Endodermal cell (in vitro differentiated cells): ENCODE measurements at regions not wholly inside any gene's neighbourhood (a gene's known extent, or its start where the extent isn't known, plus 50 kb on each side); places are given as distances from the start of the nearest gene placed in this dataset.
"Not testable (repeated sequence)": the region's sequence is repeated elsewhere in the genome, so short reads cannot be mapped to it uniquely, and the experiment has no call there.

Source experiments
- DNase-seq: peaks from one replicate; pipeline ENCODE4 v3.0.0-alpha.2; 2017
- H3K27ac ChIP-seq: 2 replicates; pipeline ENCODE4 v1.5.1; 2013; ENCODE audit warnings: mild to moderate bottlenecking, low read depth, low read length, moderate library complexity
- H3K27me3 ChIP-seq: 2 replicates; pipeline ENCODE4 v1.6.1; 2013; ENCODE audit warnings: mild to moderate bottlenecking, low read length, moderate library complexity; ENCODE audit not compliant: insufficient read depth, control insufficient read depth, poor library complexity, severe bottlenecking
- H3K36me3 ChIP-seq: 2 replicates; pipeline ENCODE4 v1.7.0; 2013; ENCODE audit warnings: mild to moderate bottlenecking, low read length, moderate library complexity; ENCODE audit not compliant: control insufficient read depth, insufficient read depth
- H3K4me1 ChIP-seq: one replicate; pipeline ENCODE4 v1.7.0; 2013; ENCODE audit warnings: low read length; ENCODE audit not compliant: control insufficient read depth, insufficient read depth
- H3K4me3 ChIP-seq: 2 replicates; pipeline ENCODE4 v1.5.1; 2013; ENCODE audit warnings: mild to moderate bottlenecking, low read length, moderate library complexity
- H3K9ac ChIP-seq: 2 replicates; pipeline ENCODE4 v1.6.1; 2013; ENCODE audit warnings: mild to moderate bottlenecking, low read length, moderate library complexity; ENCODE audit not compliant: poor library complexity, severe bottlenecking; ENCODE audit errors: extremely low read depth
- H3K9me3 ChIP-seq: 2 replicates; pipeline ENCODE4 v1.6.1; 2013; ENCODE audit warnings: mild to moderate bottlenecking, low read length, moderate library complexity; ENCODE audit not compliant: control insufficient read depth
- H3K27ac Mint-ChIP-seq: 2 replicates; pipeline ENCODE4 v1.8.0; 2020; ENCODE audit warnings: mixed read lengths
- H3K27me3 Mint-ChIP-seq: 2 replicates; pipeline ENCODE4 v1.8.0; 2021; ENCODE audit warnings: mild to moderate bottlenecking, mixed read lengths; ENCODE audit not compliant: insufficient read depth
- H3K36me3 Mint-ChIP-seq: 2 replicates; pipeline ENCODE4 v1.8.0; 2020; ENCODE audit warnings: low read depth, mixed read lengths
- H3K4me1 Mint-ChIP-seq: 2 replicates; pipeline ENCODE4 v1.8.0; 2020; ENCODE audit warnings: mixed read lengths
- H3K4me3 Mint-ChIP-seq: 2 replicates; pipeline ENCODE4 v1.8.0; 2020; ENCODE audit warnings: mild to moderate bottlenecking, moderate library complexity, mixed read lengths
- H3K9me3 Mint-ChIP-seq: 2 replicates; pipeline ENCODE4 v1.8.0; 2020; ENCODE audit warnings: mild to moderate bottlenecking, mixed read lengths
- WGBS, 2 experiments: methylation state at CpG; one replicate each; pipeline versions ENCODE4 v1.1.5 to v1.1.7; 2013; ENCODE audit warnings: missing lambda C conversion rate in 2 of 2, mixed read lengths in 1 of 2; ENCODE audit not compliant: insufficient coverage in 1 of 2, insufficient read length in 1 of 2; 5-methylcytosine and 5-hydroxymethylcytosine counted together

- not testable (repeated sequence) for H3K4me3 Mint-ChIP-seq, H3K9ac ChIP-seq, H3K36me3 ChIP-seq, H3K27me3 ChIP-seq, H3K4me1 ChIP-seq, H3K9me3 ChIP-seq, H3K27ac ChIP-seq, H3K9me3 Mint-ChIP-seq, H3K27me3 Mint-ChIP-seq, H3K27ac Mint-ChIP-seq, H3K4me1 Mint-ChIP-seq, DNase-seq, H3K36me3 Mint-ChIP-seq, H3K4me3 ChIP-seq
- no CpG with 5 or more reads among the region's 2 CpGs for WGBS, 2 experiments
These were observed 145.2 kb upstream of the PLGLB2 start for GRCh38 chr2:87602728-87603127.

DNA sequence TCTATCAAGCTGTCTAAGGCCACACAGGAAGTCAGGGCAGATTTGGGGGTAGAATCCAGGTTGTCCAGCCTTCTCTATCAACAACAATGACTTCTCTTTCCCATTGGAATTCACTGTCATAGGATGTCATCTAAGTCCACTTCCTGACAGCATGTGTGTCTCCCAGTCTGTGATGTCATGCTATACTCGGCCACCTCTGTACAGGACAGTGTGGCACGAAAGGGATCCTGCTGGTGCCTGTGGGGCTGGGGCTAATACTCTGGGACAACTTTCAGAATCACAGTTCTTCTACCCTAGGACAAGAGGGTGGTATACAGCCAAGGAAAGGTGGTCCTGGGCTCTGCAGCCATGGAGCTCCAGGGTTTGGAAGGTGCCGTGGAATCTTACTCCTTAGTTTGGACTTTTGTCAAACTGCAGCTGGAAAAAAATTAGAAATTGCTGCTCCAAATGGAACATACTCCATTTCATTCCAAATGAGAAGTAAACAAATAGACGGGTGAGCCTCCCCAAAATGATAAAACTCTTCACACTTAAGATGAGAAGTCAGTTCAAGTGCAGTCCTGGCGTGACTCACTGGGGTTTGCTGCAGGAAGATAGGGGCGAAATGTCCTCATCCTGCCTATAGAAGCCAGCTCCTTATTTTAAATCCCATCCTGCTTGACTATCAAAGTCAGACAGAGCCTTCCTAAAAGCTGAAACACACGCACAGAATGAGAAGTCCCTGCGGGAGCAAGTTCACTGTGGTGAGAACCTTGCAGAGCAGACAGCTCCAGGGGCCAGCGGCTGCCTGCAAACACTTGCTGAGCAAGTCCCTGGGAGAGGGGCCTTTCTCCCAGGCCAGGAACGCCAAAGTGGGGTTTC lies 144.2 kb upstream of the PLGLB2 start:
- H3K27ac ChIP-seq, H3K4me1 Mint-ChIP-seq: not testable (repeated sequence)

GRCh38 chr2:87604279-87604818 lies 143.5 kb upstream of the PLGLB2 start:
- not testable (repeated sequence) for H3K4me3 Mint-ChIP-seq, H3K4me3 ChIP-seq, H3K27me3 Mint-ChIP-seq, H3K36me3 Mint-ChIP-seq, H3K9me3 ChIP-seq, H3K27me3 ChIP-seq, H3K4me1 Mint-ChIP-seq, H3K9ac ChIP-seq, H3K4me1 ChIP-seq, H3K27ac ChIP-seq, H3K9me3 Mint-ChIP-seq, H3K36me3 ChIP-seq, DNase-seq, H3K27ac Mint-ChIP-seq
- WGBS, 2 experiments = 60% methylated on average over 1 of the region's 6 CpGs; no CpG with 5 or more reads in 1 of the 2 experiments

More for the DNA sequence above, 144.2 kb upstream of the PLGLB2 start:
- H3K4me3 Mint-ChIP-seq, DNase-seq, H3K27ac Mint-ChIP-seq, H3K9me3 ChIP-seq, H3K36me3 Mint-ChIP-seq, H3K27me3 Mint-ChIP-seq, H3K4me3 ChIP-seq, H3K4me1 ChIP-seq, H3K36me3 ChIP-seq, H3K27me3 ChIP-seq, H3K9me3 Mint-ChIP-seq, H3K9ac ChIP-seq: not testable (repeated sequence)
- 83% methylated on average over 2 of the region's 10 CpGs; no CpG with 5 or more reads in 1 of the 2 experiments for WGBS, 2 experiments

- H3K4me3 ChIP-seq, H3K9me3 ChIP-seq, H3K9me3 Mint-ChIP-seq, H3K27ac Mint-ChIP-seq, H3K27me3 Mint-ChIP-seq, H3K9ac ChIP-seq, H3K36me3 ChIP-seq, H3K27me3 ChIP-seq, DNase-seq, H3K36me3 Mint-ChIP-seq, H3K4me1 Mint-ChIP-seq, H3K4me1 ChIP-seq, H3K27ac ChIP-seq, H3K4me3 Mint-ChIP-seq: not testable (repeated sequence)
- no CpG with 5 or more reads among the region's 2 CpGs for WGBS, 2 experiments
These were observed 142.9 kb upstream of the PLGLB2 start for GRCh38 chr2:87604980-87605379.

DNA sequence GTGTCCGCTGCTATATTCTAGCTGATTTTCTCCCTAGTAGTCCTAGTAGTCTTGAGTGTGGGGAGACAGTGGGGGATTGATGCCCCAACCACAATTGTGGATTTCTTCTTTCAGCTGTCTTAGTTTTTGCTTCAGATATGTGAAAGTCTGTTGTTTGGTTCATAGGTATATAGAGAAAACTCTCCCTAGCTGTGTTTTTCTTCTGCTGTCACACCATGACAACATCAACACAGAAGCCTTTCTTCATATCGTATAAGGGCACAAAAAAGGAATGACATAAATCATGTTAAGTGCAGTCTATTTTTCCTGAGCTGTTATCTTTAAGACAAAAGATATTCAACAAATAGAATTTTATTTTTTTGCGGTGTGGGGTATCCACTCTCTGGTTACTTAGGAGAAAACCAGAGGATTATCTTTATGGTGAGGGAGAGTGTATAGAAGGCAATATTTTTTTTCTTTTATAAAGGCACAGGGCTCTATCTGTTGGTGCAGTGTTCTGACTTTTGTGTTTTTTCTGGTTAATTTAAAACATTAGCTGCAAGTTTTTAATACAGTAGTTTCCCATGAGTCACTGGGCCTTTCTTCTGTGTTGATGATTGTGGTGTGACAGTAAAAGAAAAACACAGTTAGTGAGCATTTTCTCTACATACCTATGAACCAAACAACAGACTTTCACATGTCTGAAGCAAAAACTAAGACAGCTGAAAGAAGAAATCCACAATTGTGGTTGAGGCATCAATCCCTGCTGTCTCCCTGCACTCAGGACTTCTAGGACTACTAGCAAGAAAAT lies 139.3 kb upstream of the PLGLB2 start:
- not testable (repeated sequence) for H3K9me3 Mint-ChIP-seq, DNase-seq

DNA sequence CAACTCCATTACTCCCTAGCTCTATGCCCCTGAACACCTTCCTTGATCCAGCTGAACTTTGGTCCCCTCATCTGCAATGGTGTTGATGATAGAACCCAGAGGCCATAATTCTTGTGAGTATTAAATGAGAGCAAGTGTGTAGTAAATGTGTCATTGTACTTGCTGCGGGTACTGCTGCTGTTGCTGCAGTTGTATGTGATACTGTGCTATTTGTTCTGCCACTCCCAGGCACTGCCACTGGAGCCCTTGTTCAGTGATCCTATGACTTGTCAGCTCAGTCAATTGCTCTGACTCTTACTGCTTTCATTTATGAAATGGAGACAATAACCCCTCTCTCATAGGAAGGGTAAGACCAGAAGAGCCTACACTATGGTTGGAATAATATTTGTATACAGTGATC lies 136.9 kb upstream of the PLGLB2 start:
- H3K4me1 ChIP-seq, H3K27me3 ChIP-seq, H3K4me1 Mint-ChIP-seq, H3K9me3 ChIP-seq, H3K27ac Mint-ChIP-seq, H3K4me3 ChIP-seq, H3K27ac ChIP-seq, H3K36me3 ChIP-seq, H3K36me3 Mint-ChIP-seq, H3K27me3 Mint-ChIP-seq, H3K9ac ChIP-seq, DNase-seq, H3K4me3 Mint-ChIP-seq, H3K9me3 Mint-ChIP-seq: not testable (repeated sequence)
- WGBS, 2 experiments = no CpG with 5 or more reads among the region's 1 CpG

More for the DNA sequence above, 139.3 kb upstream of the PLGLB2 start:
- H3K27ac Mint-ChIP-seq, H3K4me1 Mint-ChIP-seq, H3K27me3 ChIP-seq, H3K27ac ChIP-seq, H3K27me3 Mint-ChIP-seq, H3K9ac ChIP-seq, H3K36me3 Mint-ChIP-seq, H3K36me3 ChIP-seq, H3K4me3 Mint-ChIP-seq, H3K9me3 ChIP-seq, H3K4me3 ChIP-seq, H3K4me1 ChIP-seq: not testable (repeated sequence)
- no CpG with 5 or more reads among the region's 3 CpGs for WGBS, 2 experiments
